ENCODE measurements at regions not wholly inside any gene's neighbourhood (a gene's known extent, or its start where the extent isn't known, plus 50 kb on each side); places are given as distances from the start of the nearest gene placed in this dataset.

DNA sequence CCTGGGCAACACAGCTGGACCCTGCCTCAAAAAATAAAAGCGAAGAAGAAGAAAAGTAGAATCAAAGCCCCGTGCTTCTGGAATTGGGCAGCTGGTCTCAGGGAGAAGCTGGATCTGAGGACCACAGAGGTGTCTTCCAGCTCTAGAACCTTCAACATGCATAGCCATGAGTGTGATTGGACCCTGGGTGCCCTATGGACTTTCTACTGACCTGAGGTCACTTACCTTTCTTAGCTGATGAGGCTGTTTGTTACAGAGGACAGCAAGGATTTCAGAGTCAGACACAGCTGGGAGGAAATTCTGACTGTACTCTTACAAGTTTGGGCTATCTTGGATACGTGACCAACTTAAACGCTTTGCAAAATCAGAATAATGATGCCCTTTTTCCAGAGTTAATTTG, 82.4 kb upstream of the GATA6 start:
- no peak overlapping the region for H3K4me3 ChIP-seq (ENCODE audit: low read depth in 1 of 2, low read length in 2 of 2)
- peaks cover 15 to 35% of the 10 kb centered on the region in 2 donors for H3K4me1 ChIP-seq (ENCODE audit: control insufficient read depth in 1 of 2, insufficient read depth in 2 of 2, low read length in 2 of 2)
- no peak overlapping the region for H3K27ac ChIP-seq (ENCODE audit: low read depth, low read length)
- no peaks in the 10 kb centered on the region for H3K36me3 ChIP-seq (ENCODE audit: control insufficient read depth in 1 of 2, insufficient read depth in 2 of 2, low read length in 2 of 2)
- no peaks in the 10 kb centered on the region for H3K27me3 ChIP-seq (ENCODE audit: control insufficient read depth in 1 of 2, insufficient read depth in 2 of 2, low read length in 2 of 2)
- no peaks in the 10 kb centered on the region for H3K9me3 ChIP-seq (ENCODE audit: control insufficient read depth in 1 of 2, low read length in 2 of 2)
- H3K9ac ChIP-seq (ENCODE audit: low read depth in 1 of 2, low read length in 2 of 2), result no peak overlapping the region

GRCh38 chr18:22088029-22088428, 81.4 kb upstream of the GATA6 start:
- no peaks in the 10 kb centered on the region for H3K9me3 ChIP-seq (ENCODE audit: control insufficient read depth in 1 of 2, low read length in 2 of 2)
- H3K27ac ChIP-seq (ENCODE audit: low read depth, low read length), result no peak overlapping the region
- peaks cover 15 to 35% of the 10 kb centered on the region in 2 donors for H3K4me1 ChIP-seq (ENCODE audit: control insufficient read depth in 1 of 2, insufficient read depth in 2 of 2, low read length in 2 of 2)
- H3K9ac ChIP-seq (ENCODE audit: low read depth in 1 of 2, low read length in 2 of 2), result no peak overlapping the region
- no peak overlapping the region for H3K4me3 ChIP-seq (ENCODE audit: low read depth in 1 of 2, low read length in 2 of 2)
- H3K27me3 ChIP-seq (ENCODE audit: control insufficient read depth in 1 of 2, insufficient read depth in 2 of 2, low read length in 2 of 2), result no peaks in the 10 kb centered on the region
- no peaks in the 10 kb centered on the region for H3K36me3 ChIP-seq (ENCODE audit: control insufficient read depth in 1 of 2, insufficient read depth in 2 of 2, low read length in 2 of 2)

DNA sequence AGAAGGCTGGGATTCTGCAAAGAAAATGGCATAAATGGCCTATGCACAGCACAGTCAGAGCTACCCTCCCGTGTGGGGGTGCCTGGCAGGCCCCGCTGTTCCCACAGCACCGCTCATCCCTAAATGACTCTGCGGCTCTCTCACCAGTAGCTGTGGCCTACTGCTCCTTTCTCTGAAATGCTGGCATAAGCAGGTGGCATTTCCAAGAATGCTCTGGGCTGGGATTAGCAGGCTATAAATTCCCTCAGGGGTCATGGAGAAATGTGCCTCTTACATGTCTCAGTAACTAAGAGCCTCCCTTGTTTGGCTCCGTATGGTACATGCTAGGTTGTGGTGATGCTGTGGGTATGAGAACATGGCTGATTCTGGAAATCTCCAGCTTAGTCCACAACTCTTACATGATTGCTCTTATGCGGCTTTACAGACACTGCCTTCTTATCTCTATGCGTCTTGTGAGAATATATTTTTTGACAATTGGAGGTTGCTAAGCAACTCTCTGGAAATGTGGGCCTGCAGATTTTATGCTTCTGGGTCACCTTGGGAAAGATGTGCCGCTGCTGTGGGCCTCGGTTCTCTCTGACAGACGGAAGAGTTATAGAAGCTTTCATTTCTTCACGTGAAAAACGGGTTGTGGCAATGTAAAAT, 80.3 kb upstream of the GATA6 start:
- Histone ChIP-seq H3K4me3 (ENCODE audit: low read depth in 1 of 2, low read length in 2 of 2) (no peak overlapping the region), H3K9ac (ENCODE audit: low read depth in 1 of 2, low read length in 2 of 2) (no peak overlapping the region), H3K4me1 (ENCODE audit: control insufficient read depth in 1 of 2, insufficient read depth in 2 of 2, low read length in 2 of 2) (peaks cover 14 to 37% of the 10 kb centered on the region in 2 donors), H3K9me3 (ENCODE audit: control insufficient read depth in 1 of 2, low read length in 2 of 2) (no peaks in the 10 kb centered on the region), H3K36me3 (ENCODE audit: control insufficient read depth in 1 of 2, insufficient read depth in 2 of 2, low read length in 2 of 2) (no peaks in the 10 kb centered on the region), H3K27me3 (ENCODE audit: control insufficient read depth in 1 of 2, insufficient read depth in 2 of 2, low read length in 2 of 2) (no peaks in the 10 kb centered on the region), H3K27ac (ENCODE audit: low read depth, low read length) (no peak overlapping the region)

GRCh38 chr18:22091341-22091740, 78.0 kb upstream of the GATA6 start:
- no peak overlapping the region for H3K9ac ChIP-seq (ENCODE audit: low read depth in 1 of 2, low read length in 2 of 2)
- no peaks in the 10 kb centered on the region for H3K9me3 ChIP-seq (ENCODE audit: control insufficient read depth in 1 of 2, low read length in 2 of 2)

GRCh38 chr18:22093731-22094357, 75.5 kb upstream of the GATA6 start:
- Histone ChIP-seq H3K9me3 (ENCODE audit: control insufficient read depth in 1 of 2, low read length in 2 of 2) (no peaks in the 10 kb centered on the region), H3K27ac (ENCODE audit: low read depth, low read length) (no peak overlapping the region), H3K27me3 (ENCODE audit: control insufficient read depth in 1 of 2, insufficient read depth in 2 of 2, low read length in 2 of 2) (no peaks in the 10 kb centered on the region), H3K36me3 (ENCODE audit: control insufficient read depth in 1 of 2, insufficient read depth in 2 of 2, low read length in 2 of 2) (no peaks in the 10 kb centered on the region), H3K4me3 (ENCODE audit: low read depth in 1 of 2, low read length in 2 of 2) (no peak overlapping the region), H3K9ac (ENCODE audit: low read depth in 1 of 2, low read length in 2 of 2) (no peak overlapping the region), H3K4me1 (ENCODE audit: control insufficient read depth in 1 of 2, insufficient read depth in 2 of 2, low read length in 2 of 2) (peaks cover 12 to 18% of the 10 kb centered on the region in 2 donors)

More at GRCh38 chr18:22091341-22091740, 78.0 kb upstream of the GATA6 start:
- Histone ChIP-seq H3K36me3 (ENCODE audit: control insufficient read depth in 1 of 2, insufficient read depth in 2 of 2, low read length in 2 of 2) (no peaks in the 10 kb centered on the region), H3K4me1 (ENCODE audit: control insufficient read depth in 1 of 2, insufficient read depth in 2 of 2, low read length in 2 of 2) (peaks cover 14 to 32% of the 10 kb centered on the region in 2 donors), H3K4me3 (ENCODE audit: low read depth in 1 of 2, low read length in 2 of 2) (no peak overlapping the region), H3K27me3 (ENCODE audit: control insufficient read depth in 1 of 2, insufficient read depth in 2 of 2, low read length in 2 of 2) (no peaks in the 10 kb centered on the region), H3K27ac (ENCODE audit: low read depth, low read length) (no peak overlapping the region)

DNA sequence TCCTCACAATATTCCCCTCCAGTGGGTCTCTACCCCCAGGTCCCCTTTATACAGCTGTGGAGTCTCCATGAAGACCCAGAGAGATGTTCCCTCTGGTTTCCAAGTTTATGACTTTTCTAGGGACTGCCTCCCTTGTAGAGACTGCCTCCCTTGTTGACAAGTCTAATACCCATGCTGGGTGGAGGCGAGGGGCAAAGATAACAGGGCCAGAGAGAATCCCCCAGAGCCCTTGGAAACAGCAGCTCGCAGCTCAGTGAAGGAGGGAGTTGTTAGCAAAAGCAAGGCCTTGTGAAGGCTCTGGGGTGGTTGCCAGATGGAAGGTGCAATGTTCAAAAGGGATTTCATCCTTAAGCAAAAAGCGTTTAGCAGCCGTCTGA, 75.0 kb upstream of the GATA6 start:
- no peaks in the 10 kb centered on the region for H3K27me3 ChIP-seq (ENCODE audit: control insufficient read depth in 1 of 2, insufficient read depth in 2 of 2, low read length in 2 of 2)
- no peak overlapping the region for H3K27ac ChIP-seq (ENCODE audit: low read depth, low read length)
- no peaks in the 10 kb centered on the region for H3K36me3 ChIP-seq (ENCODE audit: control insufficient read depth in 1 of 2, insufficient read depth in 2 of 2, low read length in 2 of 2)
- no peak overlapping the region for H3K9ac ChIP-seq (ENCODE audit: low read depth in 1 of 2, low read length in 2 of 2)
- peaks cover 12 to 20% of the 10 kb centered on the region in 2 donors for H3K4me1 ChIP-seq (ENCODE audit: control insufficient read depth in 1 of 2, insufficient read depth in 2 of 2, low read length in 2 of 2)
- H3K9me3 ChIP-seq (ENCODE audit: control insufficient read depth in 1 of 2, low read length in 2 of 2), result no peaks in the 10 kb centered on the region
- no peak overlapping the region for H3K4me3 ChIP-seq (ENCODE audit: low read depth in 1 of 2, low read length in 2 of 2)

GRCh38 chr18:22098563-22098989, 70.8 kb upstream of the GATA6 start:
- no peaks in the 10 kb centered on the region for H3K9me3 ChIP-seq (ENCODE audit: control insufficient read depth in 1 of 2, low read length in 2 of 2)
- H3K27me3 ChIP-seq (ENCODE audit: control insufficient read depth in 1 of 2, insufficient read depth in 2 of 2, low read length in 2 of 2), result no peaks in the 10 kb centered on the region
- H3K4me3 ChIP-seq (ENCODE audit: low read depth in 1 of 2, low read length in 2 of 2), result no peak overlapping the region
- H3K27ac ChIP-seq (ENCODE audit: low read depth, low read length), result no peak overlapping the region
- H3K9ac ChIP-seq (ENCODE audit: low read depth in 1 of 2, low read length in 2 of 2), result no peak overlapping the region
- H3K36me3 ChIP-seq (ENCODE audit: control insufficient read depth in 1 of 2, insufficient read depth in 2 of 2, low read length in 2 of 2), result no peaks in the 10 kb centered on the region
- H3K4me1 ChIP-seq (ENCODE audit: control insufficient read depth in 1 of 2, insufficient read depth in 2 of 2, low read length in 2 of 2), result peaks cover 17 to 27% of the 10 kb centered on the region in 2 donors

DNA sequence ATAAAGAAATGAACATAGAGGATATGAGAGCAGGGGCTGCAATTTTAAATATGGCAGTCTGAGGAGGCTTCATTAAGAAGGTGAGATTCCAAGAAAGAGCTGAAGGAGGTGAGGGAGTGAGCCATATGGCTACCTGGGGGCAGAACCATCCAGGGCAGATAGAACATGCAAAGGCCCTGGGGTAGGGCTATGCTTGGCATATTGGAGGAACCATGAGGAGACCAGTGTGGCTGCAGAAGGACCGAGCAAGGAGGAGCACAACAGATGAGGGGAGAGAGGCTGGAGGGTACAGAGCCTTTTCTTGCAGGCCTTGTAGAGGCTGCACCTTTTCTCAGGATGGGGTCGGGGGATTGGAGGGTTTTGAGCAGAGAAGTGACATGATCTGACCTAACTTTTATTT, 69.5 kb upstream of the GATA6 start:
- H3K4me1 ChIP-seq (ENCODE audit: control insufficient read depth in 1 of 2, insufficient read depth in 2 of 2, low read length in 2 of 2), result peaks cover 10 to 19% of the 10 kb centered on the region in 2 donors
- no peak overlapping the region for H3K9ac ChIP-seq (ENCODE audit: low read depth in 1 of 2, low read length in 2 of 2)
- no peak overlapping the region for H3K4me3 ChIP-seq (ENCODE audit: low read depth in 1 of 2, low read length in 2 of 2)
- H3K27me3 ChIP-seq (ENCODE audit: control insufficient read depth in 1 of 2, insufficient read depth in 2 of 2, low read length in 2 of 2), result no peaks in the 10 kb centered on the region
- H3K36me3 ChIP-seq (ENCODE audit: control insufficient read depth in 1 of 2, insufficient read depth in 2 of 2, low read length in 2 of 2), result no peaks in the 10 kb centered on the region
- H3K9me3 ChIP-seq (ENCODE audit: control insufficient read depth in 1 of 2, low read length in 2 of 2), result no peaks in the 10 kb centered on the region
- H3K27ac ChIP-seq (ENCODE audit: low read depth, low read length), result no peak overlapping the region

- no peaks in the 10 kb centered on the region for H3K36me3 ChIP-seq (ENCODE audit: control insufficient read depth in 1 of 2, insufficient read depth in 2 of 2, low read length in 2 of 2)
- H3K27me3 ChIP-seq (ENCODE audit: control insufficient read depth in 1 of 2, insufficient read depth in 2 of 2, low read length in 2 of 2), result no peaks in the 10 kb centered on the region
- no peak overlapping the region for H3K27ac ChIP-seq (ENCODE audit: low read depth, low read length)
- no peaks in the 10 kb centered on the region for H3K9me3 ChIP-seq (ENCODE audit: control insufficient read depth in 1 of 2, low read length in 2 of 2)
- H3K4me1 ChIP-seq (ENCODE audit: control insufficient read depth in 1 of 2, insufficient read depth in 2 of 2, low read length in 2 of 2), result peaks cover 16 to 24% of the 10 kb centered on the region in 2 donors
- H3K4me3 ChIP-seq (ENCODE audit: low read depth in 1 of 2, low read length in 2 of 2), result no peak overlapping the region
- no peak overlapping the region for H3K9ac ChIP-seq (ENCODE audit: low read depth in 1 of 2, low read length in 2 of 2)
Observed at GRCh38 chr18:22101731-22102130, 67.7 kb upstream of the GATA6 start.

GRCh38 chr18:22102953-22103646, 66.3 kb upstream of the GATA6 start:
- Histone ChIP-seq H3K4me1 (ENCODE audit: control insufficient read depth in 1 of 2, insufficient read depth in 2 of 2, low read length in 2 of 2) (peaks cover 21 to 29% of the 10 kb centered on the region in 2 donors), H3K27me3 (ENCODE audit: control insufficient read depth in 1 of 2, insufficient read depth in 2 of 2, low read length in 2 of 2) (no peaks in the 10 kb centered on the region), H3K9ac (ENCODE audit: low read depth in 1 of 2, low read length in 2 of 2) (no peak overlapping the region), H3K4me3 (ENCODE audit: low read depth in 1 of 2, low read length in 2 of 2) (peak overlapping the region in 1 of 2 donors; percentile 36), H3K27ac (ENCODE audit: low read depth, low read length) (no peak overlapping the region), H3K9me3 (ENCODE audit: control insufficient read depth in 1 of 2, low read length in 2 of 2) (no peaks in the 10 kb centered on the region), H3K36me3 (ENCODE audit: control insufficient read depth in 1 of 2, insufficient read depth in 2 of 2, low read length in 2 of 2) (no peaks in the 10 kb centered on the region)
